ENCODE measurements at regions not wholly inside any gene's neighbourhood (a gene's known extent, or its start where the extent isn't known, plus 50 kb on each side); places are given as distances from the start of the nearest gene placed in this dataset.

DNA sequence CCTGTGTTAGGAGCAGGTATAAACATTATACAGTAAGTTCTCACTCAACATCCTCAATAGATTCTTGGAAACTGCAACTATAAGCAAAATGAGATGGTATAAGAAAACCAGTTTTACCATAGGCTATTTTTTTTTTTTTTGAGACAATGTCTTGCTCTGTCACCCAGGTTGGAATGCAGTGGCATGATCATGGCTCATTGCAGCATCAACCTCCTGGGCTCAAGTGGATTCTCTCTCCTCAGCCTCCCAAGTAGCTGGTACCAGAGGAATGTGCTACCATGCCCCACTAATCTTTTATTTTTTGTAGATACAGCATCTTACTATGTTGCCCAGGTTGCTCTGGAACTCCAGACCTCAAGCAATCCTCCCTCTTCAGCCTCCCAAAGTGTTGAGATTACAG, 50.1 kb upstream of the ADRB2 start:
- no peaks in the 10 kb centered on the region for H3K9me3 ChIP-seq
- intact Hi-C loops (cut with DNase I) = no loop called here

More for the DNA sequence above, 50.1 kb upstream of the ADRB2 start:
- no peak for TF ChIP-seq POLR2A (IDR thresholded peaks at IDR 0.05)
- TF ChIP-seq, protein P1, sequence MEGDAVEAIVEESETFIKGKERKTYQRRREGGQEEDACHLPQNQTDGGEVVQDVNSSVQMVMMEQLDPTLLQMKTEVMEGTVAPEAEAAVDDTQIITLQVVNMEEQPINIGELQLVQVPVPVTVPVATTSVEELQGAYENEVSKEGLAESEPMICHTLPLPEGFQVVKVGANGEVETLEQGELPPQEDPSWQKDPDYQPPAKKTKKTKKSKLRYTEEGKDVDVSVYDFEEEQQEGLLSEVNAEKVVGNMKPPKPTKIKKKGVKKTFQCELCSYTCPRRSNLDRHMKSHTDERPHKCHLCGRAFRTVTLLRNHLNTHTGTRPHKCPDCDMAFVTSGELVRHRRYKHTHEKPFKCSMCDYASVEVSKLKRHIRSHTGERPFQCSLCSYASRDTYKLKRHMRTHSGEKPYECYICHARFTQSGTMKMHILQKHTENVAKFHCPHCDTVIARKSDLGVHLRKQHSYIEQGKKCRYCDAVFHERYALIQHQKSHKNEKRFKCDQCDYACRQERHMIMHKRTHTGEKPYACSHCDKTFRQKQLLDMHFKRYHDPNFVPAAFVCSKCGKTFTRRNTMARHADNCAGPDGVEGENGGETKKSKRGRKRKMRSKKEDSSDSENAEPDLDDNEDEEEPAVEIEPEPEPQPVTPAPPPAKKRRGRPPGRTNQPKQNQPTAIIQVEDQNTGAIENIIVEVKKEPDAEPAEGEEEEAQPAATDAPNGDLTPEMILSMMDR (IDR thresholded peaks at IDR 0.05) = no peak
- DNase-seq (no peak), ATAC-seq (no peak)
- H3K27me3 ChIP-seq = peaks cover 0 to 6% (median 0%) of the 10 kb centered on the region in 9 donors
- no peak overlapping the region for H3K27ac ChIP-seq
- H3K36me3 ChIP-seq = no peaks in the 10 kb centered on the region
- no peaks in the 10 kb centered on the region for H3K4me1 ChIP-seq
- no peak overlapping the region for H3K4me3 ChIP-seq
